ENCODE measurements at regions not wholly inside any gene's neighbourhood (a gene's known extent, or its start where the extent isn't known, plus 50 kb on each side); places are given as distances from the start of the nearest gene placed in this dataset.

- TF ChIP-seq FOXP2 (optimal IDR thresholded peaks at IDR 0.05; ENCODE audit: control extremely low read depth, extremely low read length, insufficient read depth) (no peak), POLR2AphosphoS5 (IDR thresholded peaks at IDR 0.05; ENCODE audit: borderline replicate concordance, low read depth, low read length) (no peak), EZH2 (IDR thresholded peaks at IDR 0.05) (no peak)
- Histone ChIP-seq H3K4me3 (no peak overlapping the region), H3K9ac (ENCODE audit: insufficient read length) (no peak overlapping the region), H3K9me3 (ENCODE audit: low read depth, low read length) (no peaks in the 10 kb centered on the region), H3K36me3 (ENCODE audit: insufficient read depth, low read length) (no peaks in the 10 kb centered on the region), H3K27ac (no peak overlapping the region)
- no peak for DNase-seq (ENCODE audit: low read depth, low spot score)
These were observed 97.2 kb upstream of the BLID start for GRCh38 chr11:122213171-122213570.

GRCh38 chr11:122210367-122210997 lies 94.5 kb upstream of the BLID start:
- no peak overlapping the region for H3K27ac ChIP-seq

GRCh38 chr11:122209619-122210366 lies 93.8 kb upstream of the BLID start:
- H3K27ac ChIP-seq: no peak overlapping the region
- TF ChIP-seq POLR2AphosphoS5 (IDR thresholded peaks at IDR 0.05; ENCODE audit: borderline replicate concordance, low read depth, low read length) (no peak), EZH2 (IDR thresholded peaks at IDR 0.05) (no peak), FOXP2 (optimal IDR thresholded peaks at IDR 0.05; ENCODE audit: control extremely low read depth, extremely low read length, insufficient read depth) (no peak)
- no peak overlapping the region for H3K4me3 ChIP-seq
- DNase-seq (ENCODE audit: low read depth, low spot score): no peak
- no peaks in the 10 kb centered on the region for H3K36me3 ChIP-seq (ENCODE audit: insufficient read depth, low read length)
- H3K9me3 ChIP-seq (ENCODE audit: low read depth, low read length): no peaks in the 10 kb centered on the region
- H3K9ac ChIP-seq (ENCODE audit: insufficient read length): no peak overlapping the region

More at GRCh38 chr11:122210367-122210997, 94.5 kb upstream of the BLID start:
- Histone ChIP-seq H3K4me3 (no peak overlapping the region), H3K9me3 (ENCODE audit: low read depth, low read length) (no peaks in the 10 kb centered on the region), H3K9ac (ENCODE audit: insufficient read length) (no peak overlapping the region), H3K36me3 (ENCODE audit: insufficient read depth, low read length) (no peaks in the 10 kb centered on the region)
- no peak for DNase-seq (ENCODE audit: low read depth, low spot score)
- TF ChIP-seq POLR2AphosphoS5 (IDR thresholded peaks at IDR 0.05; ENCODE audit: borderline replicate concordance, low read depth, low read length) (no peak), EZH2 (IDR thresholded peaks at IDR 0.05) (no peak), FOXP2 (optimal IDR thresholded peaks at IDR 0.05; ENCODE audit: control extremely low read depth, extremely low read length, insufficient read depth) (no peak)

- TF ChIP-seq POLR2AphosphoS5 (IDR thresholded peaks at IDR 0.05; ENCODE audit: borderline replicate concordance, low read depth, low read length) (no peak), FOXP2 (optimal IDR thresholded peaks at IDR 0.05; ENCODE audit: control extremely low read depth, extremely low read length, insufficient read depth) (no peak), EZH2 (IDR thresholded peaks at IDR 0.05) (no peak)
- no peaks in the 10 kb centered on the region for H3K9me3 ChIP-seq (ENCODE audit: low read depth, low read length)
- H3K9ac ChIP-seq (ENCODE audit: insufficient read length): no peak overlapping the region
- H3K36me3 ChIP-seq (ENCODE audit: insufficient read depth, low read length): no peaks in the 10 kb centered on the region
- no peak overlapping the region for H3K4me3 ChIP-seq
- DNase-seq (ENCODE audit: low read depth, low spot score): no peak
- no peak overlapping the region for H3K27ac ChIP-seq
These were observed 92.1 kb upstream of the BLID start for GRCh38 chr11:122207921-122208764.

GRCh38 chr11:122207505-122207904 lies 91.5 kb upstream of the BLID start:
- Histone ChIP-seq H3K9ac (ENCODE audit: insufficient read length) (no peak overlapping the region), H3K9me3 (ENCODE audit: low read depth, low read length) (no peaks in the 10 kb centered on the region), H3K4me3 (no peak overlapping the region), H3K27ac (no peak overlapping the region), H3K36me3 (ENCODE audit: insufficient read depth, low read length) (no peaks in the 10 kb centered on the region)
- TF ChIP-seq FOXP2 (optimal IDR thresholded peaks at IDR 0.05; ENCODE audit: control extremely low read depth, extremely low read length, insufficient read depth): no peak
- no peak for TF ChIP-seq EZH2 (IDR thresholded peaks at IDR 0.05)
- no peak for TF ChIP-seq POLR2AphosphoS5 (IDR thresholded peaks at IDR 0.05; ENCODE audit: borderline replicate concordance, low read depth, low read length)
- DNase-seq (ENCODE audit: low read depth, low spot score): no peak

GRCh38 chr11:122205036-122205435 lies 89.0 kb upstream of the BLID start:
- Histone ChIP-seq H3K27ac (no peak overlapping the region), H3K36me3 (ENCODE audit: insufficient read depth, low read length) (no peaks in the 10 kb centered on the region)
- TF ChIP-seq EZH2 (IDR thresholded peaks at IDR 0.05) (no peak), FOXP2 (optimal IDR thresholded peaks at IDR 0.05; ENCODE audit: control extremely low read depth, extremely low read length, insufficient read depth) (no peak), POLR2AphosphoS5 (IDR thresholded peaks at IDR 0.05; ENCODE audit: borderline replicate concordance, low read depth, low read length) (no peak)

GRCh38 chr11:122204206-122204605 lies 88.2 kb upstream of the BLID start:
- DNase-seq (ENCODE audit: low read depth, low spot score): no peak
- H3K9ac ChIP-seq (ENCODE audit: insufficient read length): no peak overlapping the region
- H3K9me3 ChIP-seq (ENCODE audit: low read depth, low read length): no peaks in the 10 kb centered on the region
- no peak overlapping the region for H3K4me3 ChIP-seq
- H3K36me3 ChIP-seq (ENCODE audit: insufficient read depth, low read length): no peaks in the 10 kb centered on the region
- TF ChIP-seq POLR2AphosphoS5 (IDR thresholded peaks at IDR 0.05; ENCODE audit: borderline replicate concordance, low read depth, low read length) (no peak), EZH2 (IDR thresholded peaks at IDR 0.05) (no peak), FOXP2 (optimal IDR thresholded peaks at IDR 0.05; ENCODE audit: control extremely low read depth, extremely low read length, insufficient read depth) (no peak)
- H3K27ac ChIP-seq: no peak overlapping the region

More at GRCh38 chr11:122205036-122205435, 89.0 kb upstream of the BLID start:
- Histone ChIP-seq H3K9me3 (ENCODE audit: low read depth, low read length) (no peaks in the 10 kb centered on the region), H3K9ac (ENCODE audit: insufficient read length) (no peak overlapping the region), H3K4me3 (no peak overlapping the region)
- DNase-seq (ENCODE audit: low read depth, low spot score): no peak

GRCh38 chr11:122202951-122203456 lies 87.0 kb upstream of the BLID start:
- Histone ChIP-seq H3K9ac (ENCODE audit: insufficient read length) (no peak overlapping the region), H3K4me3 (no peak overlapping the region), H3K27ac (no peak overlapping the region), H3K9me3 (ENCODE audit: low read depth, low read length) (no peaks in the 10 kb centered on the region), H3K36me3 (ENCODE audit: insufficient read depth, low read length) (no peaks in the 10 kb centered on the region)
- no peak for DNase-seq (ENCODE audit: low read depth, low spot score)
- TF ChIP-seq EZH2 (IDR thresholded peaks at IDR 0.05) (no peak), FOXP2 (optimal IDR thresholded peaks at IDR 0.05; ENCODE audit: control extremely low read depth, extremely low read length, insufficient read depth) (no peak), POLR2AphosphoS5 (IDR thresholded peaks at IDR 0.05; ENCODE audit: borderline replicate concordance, low read depth, low read length) (no peak)

All from SK-N-MC (cell line).